ENCODE measurements at regions not wholly inside any gene's neighbourhood (a gene's known extent, or its start where the extent isn't known, plus 50 kb on each side); places are given as distances from the start of the nearest gene placed in this dataset.

GRCh38 chr6:85137865-85138264, 312.0 kb upstream of the NT5E start:
- no TSS peak for BruUV-seq (replicated peaks)
- no peaks in the 10 kb centered on the region for H3K4me1 ChIP-seq (ENCODE audit: control insufficient read depth, insufficient read depth, low read length)
- ATAC-seq (no peak), DNase-seq (ENCODE audit: low read depth, low spot score) (no peak)
- H3K36me3 ChIP-seq (ENCODE audit: control insufficient read depth, insufficient read depth, low read length): no peaks in the 10 kb centered on the region
- ChIA-PET CTCF (no interaction called here), POLR2A (no interaction called here)
- in situ Hi-C loops (cut with HindIII; ENCODE audit: low pct_unique_long_range_greater_than_20kb, low sequenced_read_pairs) (no loop called here), intact Hi-C loops (cut with micrococcal nuclease; ENCODE audit: unreplicated experiment) (no loop called here)
- H3K27me3 ChIP-seq (ENCODE audit: control insufficient read depth, insufficient read depth, low read length): peaks cover 6% of the 10 kb centered on the region; the same call in 1 of the 2 replicates
- H3K4me3 ChIP-seq (ENCODE audit: low read depth in 2 of 2, low read length in 2 of 2): no peak overlapping the region
- no peaks in the 10 kb centered on the region for H3K9me3 ChIP-seq (ENCODE audit: control insufficient read depth, insufficient read depth, low read depth, low read length)
- no peak overlapping the region for H3K27ac ChIP-seq (ENCODE audit: low read length)
- TF ChIP-seq TCF7L2 (IDR thresholded peaks at IDR 0.05; ENCODE audit: low read depth, low read length) (no peak), SIN3A (IDR thresholded peaks at IDR 0.05; ENCODE audit: borderline replicate concordance, insufficient read depth, low read depth, low read length) (no peak), REST (IDR thresholded peaks at IDR 0.05; ENCODE audit: insufficient read depth in 1 of 2, low read depth in 2 of 2, low read length in 1 of 2) (no peak), POLR2AphosphoS5 (IDR thresholded peaks at IDR 0.05; ENCODE audit: low read depth, low read length) (no peak), CTCF (IDR thresholded peaks at IDR 0.05) (no peak)

GRCh38 chr6:85136310-85136709, 313.6 kb upstream of the NT5E start:
- ATAC-seq: no peak
- Histone ChIP-seq H3K4me3 (ENCODE audit: low read depth in 2 of 2, low read length in 2 of 2) (no peak overlapping the region), H3K4me1 (ENCODE audit: control insufficient read depth, insufficient read depth, low read length) (no peaks in the 10 kb centered on the region), H3K27ac (ENCODE audit: low read length) (no peak overlapping the region), H3K27me3 (ENCODE audit: control insufficient read depth, insufficient read depth, low read length) (peaks cover 6% of the 10 kb centered on the region; the same call in 1 of the 2 replicates), H3K36me3 (ENCODE audit: control insufficient read depth, insufficient read depth, low read length) (no peaks in the 10 kb centered on the region), H3K9me3 (ENCODE audit: control insufficient read depth, insufficient read depth, low read depth, low read length) (no peaks in the 10 kb centered on the region)
- TF ChIP-seq SIN3A (IDR thresholded peaks at IDR 0.05; ENCODE audit: borderline replicate concordance, insufficient read depth, low read depth, low read length): no peak
- no peak for TF ChIP-seq CTCF (IDR thresholded peaks at IDR 0.05)
- TF ChIP-seq REST (IDR thresholded peaks at IDR 0.05; ENCODE audit: insufficient read depth in 1 of 2, low read depth in 2 of 2, low read length in 1 of 2): no peak
- no peak for TF ChIP-seq POLR2AphosphoS5 (IDR thresholded peaks at IDR 0.05; ENCODE audit: low read depth, low read length)
- TF ChIP-seq TCF7L2 (IDR thresholded peaks at IDR 0.05; ENCODE audit: low read depth, low read length): no peak
- ChIA-PET POLR2A (no interaction called here), CTCF (no interaction called here)
- BruUV-seq (replicated peaks): no TSS peak
- no peak for DNase-seq (ENCODE audit: low read depth, low spot score)
- in situ Hi-C loops (cut with HindIII; ENCODE audit: low pct_unique_long_range_greater_than_20kb, low sequenced_read_pairs): no loop called here
- intact Hi-C loops (cut with micrococcal nuclease; ENCODE audit: unreplicated experiment): no loop called here
